MM.1S (cell line): ENCODE measurements at regions not wholly inside any gene's neighbourhood (a gene's known extent, or its start where the extent isn't known, plus 50 kb on each side); places are given as distances from the start of the nearest gene placed in this dataset.

Experiments
- EZH2 ChIP-seq: fragments of 300-600 bp; sonication (generic); optimal IDR thresholded peaks from 2 replicates; pipeline ENCODE3; 2017; ENCODE audit warnings: low read depth, mild to moderate bottlenecking, antibody characterized with exemption, low read length, mixed read lengths
- EZH2phosphoT487 ChIP-seq: fragments of 300-600 bp; sonication (generic); IDR thresholded peaks from 2 replicates; pipeline ENCODE4 v1.6.1; 2018; ENCODE audit warnings: antibody characterized with exemption, low read length
- TF ChIP-seq, protein P1 (sequence below): fragments of 300-600 bp; sonication (generic); IDR thresholded peaks from 2 replicates; pipeline ENCODE4 v1.5.1; 2016; ENCODE audit warnings: antibody characterized with exemption, low read length, mixed read lengths

DNA sequence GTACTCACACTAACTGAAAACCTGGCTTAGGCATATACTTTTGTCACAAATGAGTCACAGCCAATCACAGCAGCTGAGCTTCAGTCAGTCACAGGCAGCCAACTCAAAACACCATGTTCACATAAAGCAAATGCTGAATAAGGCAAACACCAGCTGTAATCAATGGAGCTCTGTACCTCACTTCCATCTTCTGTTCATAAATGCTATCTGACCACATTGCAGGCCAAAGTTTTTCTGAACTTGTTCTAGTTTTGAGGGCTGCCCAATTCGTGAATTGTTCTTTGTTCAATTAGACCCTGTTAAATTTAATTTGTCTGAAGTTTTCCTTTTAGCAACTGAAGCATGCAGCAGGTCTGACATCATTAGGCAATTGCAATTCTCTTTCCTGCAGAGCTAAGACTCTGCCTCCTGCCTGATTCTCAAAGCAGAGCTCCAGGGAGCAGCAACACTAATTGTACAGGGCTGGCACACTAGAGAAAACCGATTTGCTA lies 129.9 kb downstream of the WIF1 start:
- TF ChIP-seq, protein P1, sequence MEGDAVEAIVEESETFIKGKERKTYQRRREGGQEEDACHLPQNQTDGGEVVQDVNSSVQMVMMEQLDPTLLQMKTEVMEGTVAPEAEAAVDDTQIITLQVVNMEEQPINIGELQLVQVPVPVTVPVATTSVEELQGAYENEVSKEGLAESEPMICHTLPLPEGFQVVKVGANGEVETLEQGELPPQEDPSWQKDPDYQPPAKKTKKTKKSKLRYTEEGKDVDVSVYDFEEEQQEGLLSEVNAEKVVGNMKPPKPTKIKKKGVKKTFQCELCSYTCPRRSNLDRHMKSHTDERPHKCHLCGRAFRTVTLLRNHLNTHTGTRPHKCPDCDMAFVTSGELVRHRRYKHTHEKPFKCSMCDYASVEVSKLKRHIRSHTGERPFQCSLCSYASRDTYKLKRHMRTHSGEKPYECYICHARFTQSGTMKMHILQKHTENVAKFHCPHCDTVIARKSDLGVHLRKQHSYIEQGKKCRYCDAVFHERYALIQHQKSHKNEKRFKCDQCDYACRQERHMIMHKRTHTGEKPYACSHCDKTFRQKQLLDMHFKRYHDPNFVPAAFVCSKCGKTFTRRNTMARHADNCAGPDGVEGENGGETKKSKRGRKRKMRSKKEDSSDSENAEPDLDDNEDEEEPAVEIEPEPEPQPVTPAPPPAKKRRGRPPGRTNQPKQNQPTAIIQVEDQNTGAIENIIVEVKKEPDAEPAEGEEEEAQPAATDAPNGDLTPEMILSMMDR = no peak
- TF ChIP-seq EZH2 = no peak
- no peak for TF ChIP-seq EZH2phosphoT487
